HG03457 (cell line): ENCODE measurements at regions not wholly inside any gene's neighbourhood (a gene's known extent, or its start where the extent isn't known, plus 50 kb on each side); places are given as distances from the start of the nearest gene placed in this dataset.

ENCODE experiments used
- ATAC-seq: cut with Tn5 transposase; IDR thresholded peaks from one replicate; pipeline ENCODE4 v1.9.1; 2021; ENCODE audit warnings: moderate number of reproducible peaks; ENCODE audit not compliant: unreplicated experiment

- no peak for ATAC-seq
Measured at GRCh38 chr14:41972531-41972930, 365.9 kb downstream of the LRFN5 start.

- ATAC-seq, result no peak
Measured at GRCh38 chr14:41960281-41960680, 353.6 kb downstream of the LRFN5 start.

GRCh38 chr14:41957459-41957858, 350.8 kb downstream of the LRFN5 start:
- no peak for ATAC-seq
